MCF 10A (cell line): ENCODE measurements at regions not wholly inside any gene's neighbourhood (a gene's known extent, or its start where the extent isn't known, plus 50 kb on each side); places are given as distances from the start of the nearest gene placed in this dataset.

Experiments used
- BruUV-seq: library from RNA; stranded (reverse); fragments of 400-500 nt; replicated peaks from 2 replicates; lab custom pipeline; 2021; lab: Mats Ljungman, UMichigan
- CTCF ChIA-PET: fragments of 300-600 bp; sonication (Branson Sonifier 250); formaldehyde crosslinking; extraction: SDS; loops from one replicate; lab custom pipeline; 2021; ENCODE audit warnings: antibody characterized with exemption, inconsistent platforms; lab: Yijun Ruan, JAX
- POLR2A ChIA-PET: fragments of 300-600, 350-650 bp; sonication (Branson Sonifier 250); formaldehyde crosslinking; extraction: SDS; loops from one replicate; lab custom pipeline; 2020; ENCODE audit warnings: antibody characterized with exemption, inconsistent platforms; lab: Yijun Ruan, JAX
- DNase-seq: peaks from one replicate; pipeline ENCODE4 v3.0.0-alpha.2; 2018; ENCODE audit not compliant: unreplicated experiment
- H3K27ac Mint-ChIP-seq: one replicate; pipeline ENCODE4 v1.8.0; 2022; ENCODE audit warnings: mild to moderate bottlenecking, low read depth, mixed read lengths; ENCODE audit not compliant: unreplicated experiment
- H3K27me3 Mint-ChIP-seq: one replicate; pipeline ENCODE4 v1.8.0; 2022; ENCODE audit warnings: mixed read lengths; ENCODE audit not compliant: insufficient read depth, unreplicated experiment
- H3K36me3 Mint-ChIP-seq: one replicate; pipeline ENCODE4 v1.8.0; 2022; ENCODE audit warnings: mild to moderate bottlenecking, moderate library complexity, mixed read lengths; ENCODE audit not compliant: insufficient read depth, unreplicated experiment
- H3K4me1 Mint-ChIP-seq: one replicate; pipeline ENCODE4 v1.8.0; 2022; ENCODE audit warnings: mixed read lengths; ENCODE audit not compliant: insufficient read depth, unreplicated experiment
- H3K4me3 Mint-ChIP-seq: one replicate; pipeline ENCODE4 v1.8.0; 2022; ENCODE audit warnings: mild to moderate bottlenecking, moderate library complexity, mixed read lengths; ENCODE audit not compliant: unreplicated experiment
- H3K9me3 Mint-ChIP-seq: one replicate; pipeline ENCODE4 v1.8.0; 2022; ENCODE audit warnings: mixed read lengths; ENCODE audit not compliant: unreplicated experiment
- CTCF ChIP-seq: fragments of 200-600 bp; IDR thresholded peaks from one replicate; pipeline ENCODE4 v1.8.0; 2022; ENCODE audit warnings: antibody characterized with exemption, mild to moderate bottlenecking; ENCODE audit not compliant: unreplicated experiment
- intact Hi-C: fragments of 100-400 bp; cut with micrococcal nuclease; formaldehyde crosslinking; loops from 2 replicates; pipeline ENCODE4 v1.14.1; 2022

GRCh38 chr1:80607064-80607463 lies 1193.7 kb upstream of the ADGRL2 start:
- CTCF ChIA-PET: interaction anchor here (0.6 kb wide), 1 partner anchor 38 kb away, joined by 3 read pairs; no protein-coding TSS in a partner anchor
- no TSS peak for BruUV-seq
- DNase-seq: no peak
- no peak for TF ChIP-seq CTCF
- Mint-ChIP-seq H3K4me1 (no peaks in the 10 kb centered on the region), H3K36me3 (no peaks in the 10 kb centered on the region), H3K27me3 (no peaks in the 10 kb centered on the region), H3K27ac (no peak overlapping the region), H3K4me3 (no peak overlapping the region), H3K9me3 (no peaks in the 10 kb centered on the region)
- intact Hi-C loops: no loop called here
- POLR2A ChIA-PET: no interaction called here

GRCh38 chr1:80594013-80594412 lies 1206.7 kb upstream of the ADGRL2 start:
- Mint-ChIP-seq H3K4me1 (no peaks in the 10 kb centered on the region), H3K27me3 (no peaks in the 10 kb centered on the region), H3K27ac (no peak overlapping the region), H3K9me3 (peaks cover 25% of the 10 kb centered on the region), H3K36me3 (no peaks in the 10 kb centered on the region), H3K4me3 (no peak overlapping the region)
- BruUV-seq: no TSS peak
- ChIA-PET CTCF (interaction anchor here (0.6 kb wide), 1 partner anchor 269 kb away, joined by 3 read pairs; no protein-coding TSS in a partner anchor), POLR2A (no interaction called here)
- intact Hi-C loops: no loop called here
- TF ChIP-seq CTCF: no peak
- DNase-seq: no peak

- no peaks in the 10 kb centered on the region for H3K27me3 Mint-ChIP-seq
- DNase-seq: no peak
- no peaks in the 10 kb centered on the region for H3K4me1 Mint-ChIP-seq
- intact Hi-C loops: no loop called here
- H3K36me3 Mint-ChIP-seq: no peaks in the 10 kb centered on the region
- BruUV-seq: no TSS peak
- POLR2A ChIA-PET: no interaction called here
- CTCF ChIA-PET: no interaction called here
- no peak for TF ChIP-seq CTCF
- H3K27ac Mint-ChIP-seq: no peak overlapping the region
- H3K9me3 Mint-ChIP-seq: peaks cover 25% of the 10 kb centered on the region
- no peak overlapping the region for H3K4me3 Mint-ChIP-seq
Observed at GRCh38 chr1:80593197-80593596, 1207.5 kb upstream of the ADGRL2 start.

- Mint-ChIP-seq H3K27ac (no peak overlapping the region), H3K36me3 (no peaks in the 10 kb centered on the region), H3K4me1 (no peaks in the 10 kb centered on the region), H3K27me3 (no peaks in the 10 kb centered on the region), H3K4me3 (no peak overlapping the region), H3K9me3 (no peaks in the 10 kb centered on the region)
- ChIA-PET CTCF (no interaction called here), POLR2A (no interaction called here)
- DNase-seq: no peak
- BruUV-seq: no TSS peak
- intact Hi-C loops: no loop called here
- no peak for TF ChIP-seq CTCF
Observed at GRCh38 chr1:80582980-80583379, 1217.8 kb upstream of the ADGRL2 start.
